ENCODE measurements at regions not wholly inside any gene's neighbourhood (a gene's known extent, or its start where the extent isn't known, plus 50 kb on each side); places are given as distances from the start of the nearest gene placed in this dataset.

- Histone ChIP-seq H3F3A (replicated peaks; ENCODE audit: low read depth) (no peaks in the 10 kb centered on the region), H3K79me2 (replicated peaks; ENCODE audit: insufficient read depth) (no peaks in the 10 kb centered on the region), H2AFZ (no peak overlapping the region), H3K4me2 (no peak overlapping the region), H3K4me1 (ENCODE audit: insufficient read depth) (no peaks in the 10 kb centered on the region), H3K27ac (ENCODE audit: low read depth) (no peak overlapping the region), H3K9me2 (ENCODE audit: insufficient read depth) (no peaks in the 10 kb centered on the region), H3K4me3 (no peak overlapping the region), H3K27me3 (ENCODE audit: insufficient read depth) (no peaks in the 10 kb centered on the region), H4K20me1 (replicated peaks; ENCODE audit: insufficient read depth) (no peaks in the 10 kb centered on the region), H3K36me3 (ENCODE audit: insufficient read depth) (no peaks in the 10 kb centered on the region)
- Mint-ChIP-seq H3K4me3 (no peak overlapping the region), H3K36me3 (ENCODE audit: low read depth) (no peaks in the 10 kb centered on the region), H3K27me3 (ENCODE audit: insufficient read depth, low read depth, poor library complexity) (no peaks in the 10 kb centered on the region), H3K27ac (no peak overlapping the region; the same call in 1 of the 2 replicates), H3K4me1 (no peaks in the 10 kb centered on the region), H3K9me3 (peaks cover 72% of the 10 kb centered on the region)
- no peak for ATAC-seq
- no peak for DNase-seq (ENCODE audit: low spot score)
- TF ChIP-seq STAT1 (IDR thresholded peaks at IDR 0.05; ENCODE audit: unreplicated experiment) (no peak), CTCF (conservative IDR thresholded peaks at IDR 0.05; ENCODE audit: low read depth in 2 of 2) (no peak), EZH2phosphoT487 (IDR thresholded peaks at IDR 0.05; ENCODE audit: unreplicated experiment) (no peak), ZNF462 (CRISPR knock-in tag; IDR thresholded peaks at IDR 0.05) (no peak), CREB1 (CRISPR knock-in tag; IDR thresholded peaks at IDR 0.05; ENCODE audit: low read depth) (no peak), ETS1 (IDR thresholded peaks at IDR 0.05) (no peak), EZH2 (IDR thresholded peaks at IDR 0.05; ENCODE audit: low read depth, unreplicated experiment) (no peak), NANOG (IDR thresholded peaks at IDR 0.05; ENCODE audit: borderline replicate concordance) (no peak), POLR2AphosphoS5 (IDR thresholded peaks at IDR 0.05; ENCODE audit: low read depth) (no peak), JUNB (IDR thresholded peaks at IDR 0.05; ENCODE audit: unreplicated experiment) (no peak), ZNF331 (CRISPR knock-in tag; IDR thresholded peaks at IDR 0.05; ENCODE audit: low read depth) (no peak), ZNF114 (CRISPR knock-in tag; IDR thresholded peaks at IDR 0.05) (no peak), REST (IDR thresholded peaks at IDR 0.05; ENCODE audit: unreplicated experiment) (no peak)
Observed at GRCh38 chr9:118192807-118193206, 488.6 kb downstream of the TLR4 start.

Data from GM23338 (cell line).